ENCODE measurements at regions not wholly inside any gene's neighbourhood (a gene's known extent, or its start where the extent isn't known, plus 50 kb on each side); places are given as distances from the start of the nearest gene placed in this dataset.

- H3K36me3 ChIP-seq (replicated peaks in 1 of 2; ENCODE audit: insufficient read depth in 1 of 2, low read depth in 2 of 2): no peaks in the 10 kb centered on the region
- ATAC-seq: no peak
- 71 to 76% methylated on average over 7 of the region's 7 CpGs for WGBS, 2 donors
Measured at GRCh38 chr17:56700919-56701420, 107.5 kb downstream of the NOG start.

DNA sequence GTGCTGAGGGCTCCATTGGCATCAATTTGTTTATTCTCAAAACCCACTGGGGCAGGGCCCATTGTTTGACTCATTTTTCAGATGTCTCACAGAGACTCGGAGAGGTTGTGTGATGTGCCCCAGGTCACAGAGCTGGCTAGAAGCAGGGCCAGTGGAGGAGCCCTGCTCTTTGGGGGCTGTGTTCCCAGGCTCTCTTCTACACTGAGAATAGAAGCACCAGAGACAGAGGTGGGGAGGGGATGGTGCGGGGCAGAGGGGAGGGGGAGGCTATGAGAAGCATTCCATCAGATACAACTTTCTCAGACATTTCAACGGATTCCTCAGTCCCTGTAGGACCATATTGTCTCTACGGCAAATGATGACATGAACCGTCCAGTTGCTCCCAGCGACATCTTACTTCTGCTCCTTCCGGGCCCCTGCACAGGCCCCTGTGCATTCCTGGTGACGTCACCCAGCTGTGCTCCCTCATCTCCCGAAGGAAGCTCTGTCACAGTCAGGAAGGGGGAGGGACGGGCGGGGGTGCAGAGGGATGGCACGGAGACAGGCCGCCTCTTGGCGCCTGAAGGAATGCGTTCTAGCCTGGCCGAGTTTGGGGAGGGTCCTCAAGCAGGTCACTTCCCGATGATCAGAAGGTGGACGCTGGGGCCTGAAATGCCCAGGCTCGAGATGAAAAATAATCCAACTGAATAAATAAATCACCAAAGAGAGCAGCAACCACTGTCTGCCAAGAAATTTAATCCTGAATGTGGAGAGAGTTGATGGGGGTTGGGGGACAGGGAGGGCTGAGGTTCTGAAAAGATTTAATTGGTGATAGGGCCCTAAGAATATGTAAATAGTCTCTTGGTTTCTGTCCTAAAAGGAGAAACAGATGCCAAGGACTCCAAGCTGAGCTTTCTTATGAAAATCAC is 114.1 kb downstream of the NOG start:
- TF ChIP-seq CTCF (IDR thresholded peaks at IDR 0.05) (no peak), POLR2A (IDR thresholded peaks at IDR 0.05) (no peak)
- 30 to 33% methylated on average over 19 of the region's 19 CpGs for WGBS, 2 donors
- ATAC-seq (no peak), DNase-seq (no peak)
- no peak overlapping the region for H3K4me3 ChIP-seq
- H3K27me3 ChIP-seq: no peaks in the 10 kb centered on the region
- H3K9me3 ChIP-seq: no peaks in the 10 kb centered on the region
- no peaks in the 10 kb centered on the region for H3K4me1 ChIP-seq
- no peak overlapping the region for H3K27ac ChIP-seq
- intact Hi-C loops (cut with DNase I): no loop called here
- H3K36me3 ChIP-seq (replicated peaks in 1 of 2; ENCODE audit: insufficient read depth in 1 of 2, low read depth in 2 of 2): no peaks in the 10 kb centered on the region

More at GRCh38 chr17:56700919-56701420, 107.5 kb downstream of the NOG start:
- Histone ChIP-seq H3K4me3 (no peak overlapping the region), H3K27ac (no peak overlapping the region), H3K9me3 (no peaks in the 10 kb centered on the region), H3K4me1 (peaks cover 14% of the 10 kb centered on the region), H3K27me3 (no peaks in the 10 kb centered on the region)
- TF ChIP-seq CTCF (IDR thresholded peaks at IDR 0.05) (no peak), POLR2A (IDR thresholded peaks at IDR 0.05) (no peak)
- intact Hi-C loops (cut with DNase I): no loop called here
- DNase-seq: no peak

DNA sequence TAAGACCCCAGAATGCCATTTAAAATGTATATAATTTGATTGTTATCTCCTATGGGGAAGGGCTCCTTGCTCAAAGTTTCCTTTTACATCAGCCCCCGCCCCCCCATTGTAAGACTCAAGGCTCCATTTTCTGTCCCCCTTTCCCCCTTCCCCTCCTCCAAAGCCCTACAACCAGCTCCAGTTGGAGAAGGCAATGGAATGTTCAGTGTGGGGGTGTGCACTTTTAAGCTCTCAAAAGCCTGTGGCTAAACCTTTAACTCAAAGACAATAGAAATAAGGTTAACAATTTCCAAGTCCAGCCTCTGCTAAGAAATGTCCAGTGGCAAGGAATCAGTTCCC is 114.7 kb downstream of the NOG start:
- no peak for DNase-seq

GRCh38 chr17:56708670-56709410 is 115.3 kb downstream of the NOG start:
- Histone ChIP-seq H3K4me1 (no peaks in the 10 kb centered on the region), H3K27ac (no peak overlapping the region), H3K4me3 (no peak overlapping the region), H3K9me3 (no peaks in the 10 kb centered on the region), H3K36me3 (replicated peaks in 1 of 2; ENCODE audit: insufficient read depth in 1 of 2, low read depth in 2 of 2) (no peaks in the 10 kb centered on the region), H3K27me3 (no peaks in the 10 kb centered on the region)
- DNase-seq (no peak), ATAC-seq (no peak)
- TF ChIP-seq POLR2A (IDR thresholded peaks at IDR 0.05): no peak
- no peak for TF ChIP-seq CTCF (IDR thresholded peaks at IDR 0.05)
- 61 to 66% methylated on average over 9 of the region's 9 CpGs for WGBS, 2 donors
- intact Hi-C loops (cut with DNase I): no loop called here

More for the DNA sequence above, 114.7 kb downstream of the NOG start:
- no peaks in the 10 kb centered on the region for H3K36me3 ChIP-seq (replicated peaks in 1 of 2; ENCODE audit: insufficient read depth in 1 of 2, low read depth in 2 of 2)
- no peak for ATAC-seq
- no peaks in the 10 kb centered on the region for H3K9me3 ChIP-seq
- no peaks in the 10 kb centered on the region for H3K27me3 ChIP-seq
- no peak overlapping the region for H3K27ac ChIP-seq
- no peak for TF ChIP-seq CTCF (IDR thresholded peaks at IDR 0.05)
- TF ChIP-seq POLR2A (IDR thresholded peaks at IDR 0.05): no peak
- intact Hi-C loops (cut with DNase I): no loop called here
- no peak overlapping the region for H3K4me3 ChIP-seq
- WGBS, 2 donors: 13 to 58% methylated on average over 1 of the region's 1 CpG
- no peaks in the 10 kb centered on the region for H3K4me1 ChIP-seq

Measured in body of pancreas (tissue), 4 donors.